HPDE6-E6E7 (cell line): ENCODE measurements at regions not wholly inside any gene's neighbourhood (a gene's known extent, or its start where the extent isn't known, plus 50 kb on each side); places are given as distances from the start of the nearest gene placed in this dataset.

ENCODE experiments used
- DNase-seq: peaks from one replicate; pipeline ENCODE4 v3.0.0; 2011; ENCODE audit warnings: missing footprints; ENCODE audit errors: extremely low spot score

DNA sequence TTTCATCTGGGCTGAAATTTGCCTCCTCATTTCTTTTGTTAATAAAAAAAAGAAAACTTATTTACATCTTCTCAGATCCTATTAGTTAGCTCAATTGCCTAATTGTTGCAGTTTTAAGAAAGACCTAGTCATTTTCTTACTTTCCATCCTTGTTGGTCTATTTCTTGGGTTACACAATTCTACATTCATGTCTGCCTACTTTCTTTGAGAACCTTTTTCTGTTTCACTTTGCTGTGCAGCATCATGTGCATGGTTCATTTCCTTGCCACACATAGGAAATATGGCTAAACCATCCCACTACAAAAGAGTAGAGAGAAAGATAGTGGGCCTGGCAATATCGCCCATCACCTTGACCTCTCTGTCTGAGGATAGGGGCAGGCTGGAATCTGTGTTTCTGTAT lies 780.7 kb upstream of the FANCL start:
- DNase-seq: no peak

GRCh38 chr2:59019566-59020159 lies 778.5 kb upstream of the FANCL start:
- DNase-seq: no peak

- DNase-seq: no peak
Observed at GRCh38 chr2:59018737-59019136, 777.6 kb upstream of the FANCL start.

DNA sequence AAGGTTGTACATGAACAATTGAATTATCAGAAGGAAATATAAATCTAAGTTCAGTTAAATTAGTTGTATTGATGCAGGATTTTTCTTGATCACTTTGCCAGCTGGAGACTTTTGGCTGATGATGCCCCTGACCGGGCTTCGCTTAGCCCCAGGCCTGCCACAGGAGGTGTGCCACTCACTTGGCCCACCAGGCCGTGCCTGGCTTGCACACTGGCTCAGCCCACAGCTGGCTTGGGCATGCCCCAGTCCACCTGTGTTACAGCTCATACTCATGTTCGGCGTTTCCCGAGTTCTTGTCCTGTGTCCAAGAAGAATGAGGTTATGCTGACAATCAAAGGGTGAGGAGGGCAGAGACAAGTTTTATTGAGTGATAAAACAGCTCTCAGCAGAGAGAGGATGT lies 773.9 kb upstream of the FANCL start:
- no peak for DNase-seq

DNA sequence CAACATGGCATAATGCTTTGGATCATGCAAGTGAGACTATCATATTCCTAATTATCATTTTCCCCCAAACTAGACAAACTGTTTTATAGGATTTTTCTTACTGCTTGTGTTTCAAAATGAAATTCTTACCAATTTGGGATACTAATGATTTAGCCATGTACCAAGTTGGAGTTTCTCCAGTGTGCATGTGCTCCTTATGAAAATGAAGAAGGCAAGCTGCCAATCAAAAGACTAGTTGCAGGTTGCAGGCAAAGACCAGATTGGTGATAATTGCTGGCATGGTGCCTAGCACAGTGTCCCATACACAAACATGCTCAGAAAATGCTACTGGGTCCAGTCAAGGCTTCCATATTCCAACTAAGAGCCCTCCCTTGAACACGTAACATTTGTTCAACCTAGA lies 771.8 kb upstream of the FANCL start:
- DNase-seq: no peak

DNA sequence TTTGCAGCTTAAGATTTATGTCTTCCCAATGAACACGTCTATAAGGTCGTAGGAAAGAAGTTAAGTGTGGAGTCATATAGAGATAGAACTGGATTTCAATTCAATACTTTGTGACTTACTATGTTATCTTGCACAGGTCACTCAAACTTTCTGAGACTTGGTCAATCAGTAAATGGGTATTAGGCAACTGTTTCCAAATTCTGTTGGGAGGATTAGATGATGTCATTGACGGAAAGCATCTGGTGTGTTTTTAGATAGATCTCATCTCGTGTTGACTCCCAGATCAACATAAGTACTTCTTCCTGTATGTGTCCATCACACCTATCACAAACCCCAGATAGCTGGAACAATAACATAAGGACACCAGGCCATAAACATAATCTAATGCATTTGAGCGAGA lies 771.1 kb upstream of the FANCL start:
- DNase-seq: no peak

DNA sequence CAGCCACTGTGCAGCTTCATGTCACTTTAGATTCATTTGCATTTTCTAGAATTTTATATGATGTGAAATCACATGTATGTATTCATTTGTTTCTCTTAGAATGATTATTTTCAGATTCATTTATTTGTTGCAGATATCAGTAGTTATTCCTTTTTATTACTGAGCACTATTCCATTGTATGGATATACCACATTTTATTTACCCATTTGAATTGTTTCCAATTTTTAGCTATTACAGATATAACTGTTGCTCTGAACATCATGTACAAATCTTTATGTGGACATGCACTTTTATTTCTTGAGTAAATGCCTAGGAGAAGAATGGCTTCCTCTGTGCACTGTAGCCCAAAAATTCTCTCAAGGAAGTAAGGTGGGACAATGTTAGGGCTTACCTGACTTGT lies 767.8 kb upstream of the FANCL start:
- DNase-seq: no peak

- DNase-seq: no peak
Observed at GRCh38 chr2:59005836-59006615, 764.9 kb upstream of the FANCL start.

DNA sequence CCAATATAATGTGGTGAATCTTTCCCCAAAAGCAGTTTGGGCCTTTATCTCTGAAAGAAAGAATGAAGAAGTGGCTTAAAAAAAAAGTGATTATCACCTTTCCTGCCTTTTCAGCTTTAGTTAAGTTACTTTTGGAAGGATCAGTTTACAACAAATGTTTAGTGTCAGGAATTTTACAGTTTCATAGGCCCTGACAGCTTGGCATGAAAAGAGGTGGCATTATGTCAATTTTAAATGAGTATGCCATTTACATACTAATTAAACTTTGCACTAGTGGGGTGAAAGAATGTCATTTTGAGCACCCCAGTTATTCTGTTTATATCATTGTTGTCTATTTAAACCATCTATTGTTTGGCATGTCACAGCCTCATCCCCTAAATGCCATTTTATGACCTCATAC lies 763.5 kb upstream of the FANCL start:
- no peak for DNase-seq

- no peak for DNase-seq
Observed at GRCh38 chr2:59000796-59001195, 759.7 kb upstream of the FANCL start.

- no peak for DNase-seq
Observed at GRCh38 chr2:58992062-58992706, 751.1 kb upstream of the FANCL start.

- DNase-seq: no peak
Observed at GRCh38 chr2:58991357-58991756, 750.2 kb upstream of the FANCL start.

GRCh38 chr2:58985541-58985940 lies 744.4 kb upstream of the FANCL start:
- DNase-seq: no peak

- no peak for DNase-seq
Observed at GRCh38 chr2:58984731-58985130, 743.6 kb upstream of the FANCL start.

DNA sequence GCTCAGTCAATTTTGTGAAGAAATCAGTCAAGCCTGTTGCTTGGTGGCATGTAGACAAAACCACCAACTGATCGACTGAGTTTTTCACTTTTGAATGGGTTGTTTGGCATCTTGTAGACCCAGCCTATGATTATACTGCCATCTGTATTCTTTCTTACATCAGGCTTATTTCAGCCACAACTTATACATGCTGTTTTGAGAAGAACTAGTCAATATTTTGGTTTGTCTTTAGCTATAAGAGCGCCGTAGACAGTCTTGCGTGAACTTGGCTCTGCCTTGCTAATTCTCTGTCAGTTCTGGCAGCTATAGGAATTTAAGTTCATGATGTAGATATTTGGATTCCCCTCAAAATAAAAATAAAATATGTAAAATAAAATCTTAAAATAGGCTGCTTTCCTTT lies 742.0 kb upstream of the FANCL start:
- no peak for DNase-seq

- no peak for DNase-seq
Observed at GRCh38 chr2:58981237-58981636, 740.1 kb upstream of the FANCL start.

DNA sequence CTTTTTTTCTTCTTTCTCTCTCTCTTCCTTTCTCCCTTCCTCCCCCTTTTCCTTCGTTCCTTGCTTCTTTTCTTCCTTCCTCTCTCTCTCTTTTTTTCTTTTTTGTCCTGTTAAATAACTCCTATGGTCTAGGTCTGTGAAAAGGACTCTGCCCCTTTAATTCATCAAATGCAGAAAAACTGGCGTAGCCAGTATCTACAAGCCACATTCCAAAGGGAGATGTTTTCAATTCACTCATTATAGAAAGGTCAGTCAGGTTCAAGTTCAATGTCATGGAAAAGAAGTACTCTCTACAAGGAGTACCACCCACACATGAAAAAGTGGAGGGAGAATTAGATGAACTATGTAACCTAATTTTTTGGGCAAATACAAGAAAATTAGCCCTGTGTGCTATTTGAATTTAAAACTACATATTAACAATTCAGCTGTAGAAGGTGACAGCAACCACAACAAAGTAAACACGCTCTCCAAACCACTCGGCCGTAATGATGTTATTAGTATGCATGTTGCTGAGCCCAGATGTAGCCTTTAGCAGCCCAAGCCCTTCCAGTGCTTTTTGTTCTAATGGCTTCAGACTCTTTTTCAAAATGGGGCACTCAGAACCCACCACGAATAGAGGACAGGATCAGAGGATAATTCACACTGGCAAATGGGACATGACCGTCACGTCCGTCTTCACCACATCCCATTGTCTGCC lies 735.4 kb upstream of the FANCL start:
- no peak for DNase-seq

GRCh38 chr2:58974881-58975280 lies 733.8 kb upstream of the FANCL start:
- DNase-seq: no peak

DNA sequence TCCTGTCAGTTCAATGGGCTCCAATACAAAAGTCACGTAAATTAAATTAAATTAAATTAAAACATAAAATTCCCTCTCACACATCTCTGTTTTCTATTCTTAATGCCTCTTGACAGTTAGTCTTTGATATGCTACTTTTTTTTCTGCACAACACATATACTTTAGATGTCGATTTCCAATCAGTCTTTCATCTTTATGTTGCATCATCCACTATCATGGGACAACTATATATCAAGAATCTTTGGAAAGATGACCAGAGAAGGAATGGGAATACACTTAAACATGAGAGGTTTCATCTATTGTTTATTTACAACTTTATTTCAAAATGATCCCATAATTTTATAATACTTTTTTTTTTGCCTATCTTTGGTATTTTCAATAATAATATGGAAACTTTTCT lies 733.3 kb upstream of the FANCL start:
- DNase-seq: no peak

GRCh38 chr2:58973811-58974281 lies 732.7 kb upstream of the FANCL start:
- DNase-seq: no peak

- no peak for DNase-seq
Observed at GRCh38 chr2:58972737-58973136, 731.6 kb upstream of the FANCL start.
